Renal cortex interstitium (tissue), 11 donors: ENCODE measurements at regions not wholly inside any gene's neighbourhood (a gene's known extent, or its start where the extent isn't known, plus 50 kb on each side); places are given as distances from the start of the nearest gene placed in this dataset.

Experiments used
- DNase-seq, 11 donors: peaks; one replicate each; pipeline ENCODE4 v3.0.0-alpha.2; 2013; ENCODE audit warnings: low read depth in 9 of 11, low spot score in 4 of 11; ENCODE audit errors: extremely low read depth in 1 of 11

DNA sequence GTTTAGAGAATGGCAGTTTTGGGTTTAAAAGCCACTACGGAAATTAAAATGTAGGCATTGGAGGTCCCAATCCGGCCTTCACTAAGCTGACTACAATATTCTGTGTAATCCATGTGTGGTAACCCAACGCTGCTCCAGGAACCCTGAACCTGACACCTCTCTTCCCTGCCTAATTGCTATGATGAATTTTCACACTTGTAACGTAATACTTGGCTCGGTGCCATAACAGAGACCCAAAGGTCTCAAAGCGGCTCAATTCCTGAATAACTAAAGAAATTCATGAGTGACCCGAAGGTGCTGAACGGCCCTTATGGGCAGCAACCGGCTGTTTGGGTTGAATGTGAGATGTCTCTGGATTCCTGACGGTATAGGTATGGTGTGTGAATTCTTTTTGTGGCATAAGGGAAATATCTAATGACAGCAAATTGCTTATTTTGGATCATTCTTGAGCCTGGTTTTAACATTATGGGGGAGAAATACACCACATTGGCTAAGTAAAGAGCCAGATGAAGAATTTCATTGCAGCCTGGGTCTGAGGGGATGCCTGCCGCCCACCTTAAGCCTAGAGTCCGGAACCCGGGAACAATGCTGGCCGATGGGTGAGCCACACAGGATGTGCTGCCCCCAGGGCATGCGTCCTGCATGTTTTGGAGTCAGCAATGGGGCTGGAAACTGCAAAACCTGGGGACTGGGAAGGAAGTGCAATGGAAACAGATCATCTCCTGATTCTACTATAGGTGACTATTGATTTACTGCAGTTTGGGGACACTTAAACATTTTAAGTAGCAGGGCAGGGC is 69.7 kb upstream of the FZD8 start:
- DNase-seq, result no peak

DNA sequence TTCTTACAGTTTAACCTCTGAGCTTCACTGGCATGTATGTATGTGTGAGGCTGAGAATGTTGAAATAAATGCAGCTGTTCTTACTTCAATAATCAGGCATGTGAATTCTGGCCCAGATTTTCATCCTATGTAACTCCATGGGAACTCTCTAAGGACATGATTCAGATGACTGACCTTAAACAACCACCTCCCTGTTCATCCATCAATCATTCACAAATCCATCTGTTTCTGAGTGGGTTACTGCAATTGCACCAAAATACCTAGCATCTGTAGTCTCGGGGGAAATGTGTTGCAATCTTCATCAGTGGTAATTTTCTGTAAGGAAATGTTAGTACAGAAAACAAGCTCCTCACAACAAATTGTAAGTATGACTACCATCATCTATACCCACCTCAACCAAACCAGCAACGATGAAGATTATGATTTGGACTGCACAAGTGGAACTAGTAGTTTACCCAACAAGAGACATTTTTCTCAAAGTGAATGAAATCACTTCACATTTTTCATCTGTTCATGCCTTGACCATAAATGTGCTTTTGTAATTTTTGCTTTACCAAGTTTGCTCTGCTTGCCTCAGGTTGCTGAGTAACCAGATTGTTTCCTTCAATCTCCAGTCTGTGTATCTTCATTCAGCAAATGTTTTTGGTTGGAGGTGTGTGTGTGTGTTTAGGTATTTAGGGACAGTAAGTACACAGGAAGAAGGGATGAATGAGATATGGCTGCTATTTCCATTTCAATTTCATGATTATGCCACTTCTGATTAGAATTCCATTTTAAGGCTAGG is 65.7 kb upstream of the FZD8 start:
- no peak for DNase-seq

DNA sequence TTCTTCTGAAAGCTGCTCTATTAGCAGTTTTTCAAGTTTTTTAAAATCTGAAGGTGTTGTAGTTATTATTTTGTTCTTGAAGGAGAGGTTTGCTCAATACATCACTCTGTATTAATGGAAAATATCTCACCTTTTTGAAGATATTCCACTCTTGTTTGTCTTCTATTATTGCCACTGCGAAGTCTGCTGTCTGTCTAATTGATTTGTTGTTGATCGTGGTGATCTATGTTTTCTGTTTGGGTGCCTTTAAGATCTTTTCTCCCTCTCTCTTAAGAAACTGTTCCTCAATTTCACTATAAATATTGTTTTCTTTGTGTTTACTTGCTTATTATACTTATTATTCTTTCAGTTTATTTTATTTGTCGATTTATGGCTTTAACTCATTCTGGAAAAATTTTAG is 64.9 kb upstream of the FZD8 start:
- DNase-seq, result no peak

DNA sequence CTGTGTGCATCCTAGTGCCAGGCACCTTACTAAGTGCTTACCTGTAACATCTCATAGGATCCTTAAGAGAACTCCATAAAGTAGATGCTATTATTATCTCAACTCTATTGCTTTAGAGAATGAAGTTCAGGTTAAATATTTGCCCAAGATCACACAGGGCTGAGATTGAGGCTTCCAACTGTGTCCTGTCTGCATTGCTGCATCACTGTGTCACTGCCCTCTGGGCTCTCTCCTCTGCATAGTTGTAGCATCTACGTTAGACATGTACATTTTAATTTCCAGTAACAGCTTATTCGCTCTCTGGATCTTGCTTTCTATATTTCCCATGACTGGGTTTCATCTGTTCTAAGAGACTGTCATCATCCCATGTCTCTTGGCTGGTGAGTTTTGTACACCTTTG is 63.6 kb upstream of the FZD8 start:
- DNase-seq, result no peak

DNA sequence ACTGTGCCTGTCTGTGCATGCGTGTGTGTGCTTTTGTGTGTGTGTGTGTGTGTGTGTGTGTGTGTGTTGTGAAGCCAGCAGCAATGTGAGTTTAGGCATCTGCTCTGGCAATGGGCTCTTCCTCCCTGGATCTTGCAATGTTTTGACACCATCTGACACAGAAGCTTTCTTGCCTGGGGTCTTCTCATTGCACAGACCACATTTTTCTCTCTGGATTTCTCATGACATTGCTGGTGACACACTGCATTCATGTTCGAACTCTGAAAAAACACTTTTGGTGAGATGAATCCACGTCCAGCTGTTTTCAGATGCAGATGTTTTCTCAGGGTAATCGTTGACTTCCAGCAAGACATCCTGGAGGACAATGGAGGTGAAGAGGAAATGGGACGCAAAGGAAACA is 63.0 kb upstream of the FZD8 start:
- DNase-seq, result no peak

DNA sequence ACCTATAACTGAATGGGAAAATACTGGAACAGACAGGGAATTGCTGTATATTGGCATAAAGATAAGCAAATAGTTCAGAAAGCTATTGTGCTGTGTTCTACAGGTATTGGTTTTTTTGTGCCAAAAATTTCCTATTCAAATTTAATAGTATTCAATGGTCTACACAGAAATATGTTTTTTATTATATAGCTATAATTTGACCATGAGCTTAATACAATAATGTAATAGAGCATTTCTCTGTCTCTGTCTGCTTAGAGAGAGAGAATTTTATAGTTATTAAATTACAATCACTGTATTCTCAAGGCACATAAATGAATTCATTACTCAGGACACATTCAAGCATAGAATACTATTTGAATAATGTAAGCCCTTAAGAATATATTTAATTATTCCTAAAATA is 62.3 kb upstream of the FZD8 start:
- DNase-seq, result no peak

DNA sequence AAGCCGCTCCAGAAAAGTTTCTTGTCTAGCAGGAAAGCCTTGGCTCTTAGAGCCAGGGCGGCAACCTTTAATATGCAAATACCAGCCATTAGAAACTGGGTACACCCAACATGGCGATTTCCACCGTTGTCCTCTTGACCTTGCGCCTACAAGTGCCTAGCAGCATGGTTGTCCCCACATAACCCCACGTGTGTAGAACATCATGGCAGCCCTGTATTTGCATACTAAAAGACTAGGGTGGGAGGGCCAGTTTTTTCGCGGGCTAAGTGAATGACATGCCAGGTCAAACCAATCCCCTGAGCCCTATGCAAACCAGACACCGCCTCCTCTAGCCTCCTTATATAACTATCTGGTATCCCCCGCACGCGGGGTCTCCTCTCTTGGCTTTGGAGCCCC is 58.4 kb upstream of the FZD8 start:
- DNase-seq, result no peak

DNA sequence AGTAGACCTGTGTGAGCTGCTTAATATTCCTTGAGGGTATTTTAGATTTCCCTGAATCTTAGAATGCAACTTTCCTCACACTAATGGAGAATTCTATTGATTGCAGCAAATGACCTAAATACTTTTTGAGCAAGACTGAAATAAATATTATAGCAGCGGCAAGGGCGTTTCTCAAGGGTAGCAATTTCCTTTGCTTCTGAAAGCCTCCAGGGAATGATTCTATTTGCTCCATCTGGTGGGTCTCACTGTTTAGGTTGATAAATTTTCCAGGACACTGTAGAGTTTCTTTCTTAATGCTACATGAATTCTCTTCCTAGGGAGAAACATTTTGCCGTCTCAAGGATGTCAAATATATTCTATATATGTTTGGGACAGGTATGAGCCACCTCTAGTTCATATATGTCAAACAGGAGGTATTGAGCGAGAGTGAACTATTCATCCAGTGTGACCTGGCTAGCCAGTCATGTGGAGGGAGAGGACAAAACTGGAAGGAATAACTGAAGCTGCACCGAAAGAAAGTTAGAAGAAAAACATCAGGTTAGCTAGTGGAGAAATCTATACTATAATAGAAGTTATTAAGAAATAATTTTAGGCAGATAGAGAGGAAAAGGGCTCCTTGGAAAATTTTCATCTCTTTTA is 57.9 kb upstream of the FZD8 start:
- no peak for DNase-seq

DNA sequence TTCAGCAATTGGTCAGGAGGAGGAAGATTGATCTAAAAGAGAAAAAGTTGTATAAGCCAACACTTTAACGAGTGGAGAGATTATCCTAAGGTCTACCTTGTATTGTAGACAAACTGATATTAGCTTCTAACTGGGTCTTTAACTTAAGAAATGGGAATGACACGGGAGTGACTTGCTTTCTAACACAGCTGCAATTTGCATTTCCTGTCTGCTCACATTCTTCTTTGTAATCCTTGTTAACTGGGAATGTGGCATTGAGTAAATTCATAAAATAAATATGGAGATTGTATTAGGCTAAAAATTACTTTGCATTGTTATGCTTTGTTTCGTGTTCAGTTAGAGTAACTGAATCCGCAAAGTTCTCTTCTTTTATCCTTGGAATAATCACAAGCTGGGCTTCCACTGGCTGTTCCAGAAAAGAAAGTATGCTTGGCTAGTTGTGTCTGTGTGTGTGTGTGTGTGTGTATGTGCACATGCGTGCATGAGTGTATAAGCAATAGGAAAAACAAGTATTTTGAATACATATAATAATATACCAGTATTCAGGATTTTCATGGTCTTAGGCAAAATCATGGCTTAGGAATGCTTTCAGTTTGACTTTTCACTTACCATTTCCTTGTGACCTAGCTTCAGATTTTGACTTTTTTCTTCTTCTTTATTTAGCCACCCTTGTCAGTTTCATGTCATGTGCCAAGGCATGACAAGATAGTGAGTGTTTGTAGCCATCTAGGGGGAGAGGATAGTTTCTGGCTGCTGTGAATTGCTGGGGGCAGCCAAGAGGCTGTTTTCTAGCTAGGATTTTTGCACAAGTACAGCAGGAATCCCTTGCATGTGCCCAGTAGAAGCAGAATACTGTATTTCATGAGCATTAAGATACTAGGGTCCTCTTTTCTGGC is 54.5 kb upstream of the FZD8 start:
- no peak for DNase-seq

DNA sequence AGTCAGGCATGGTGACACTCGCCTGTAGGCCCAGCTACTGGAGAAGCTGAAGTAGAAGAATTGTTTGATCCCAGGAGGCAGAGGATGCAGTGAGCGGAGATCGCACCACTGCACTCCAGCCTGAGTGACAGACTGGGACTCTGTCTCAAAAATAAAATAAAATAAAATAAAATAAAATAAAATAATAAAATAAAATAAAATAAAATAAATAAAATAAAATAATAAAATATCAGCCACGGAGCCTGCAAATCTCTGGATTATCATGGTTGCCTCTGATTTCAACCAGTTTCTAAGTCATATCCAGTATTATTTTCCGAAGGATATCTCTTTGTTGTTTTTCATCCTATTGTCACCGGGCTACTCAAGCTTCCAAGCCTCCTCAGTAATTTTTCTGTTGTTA is 51.7 kb upstream of the FZD8 start:
- DNase-seq, result no peak
